Upper lobe of left lung (tissue), 6 donors: ENCODE measurements at regions not wholly inside any gene's neighbourhood (a gene's known extent, or its start where the extent isn't known, plus 50 kb on each side); places are given as distances from the start of the nearest gene placed in this dataset.

Experiments
- ATAC-seq, 2 donors: fragments of 200-7000 bp; cut with Tn5 transposase; one replicate each; pipeline ENCODE4 v1.9.1; 2022; ENCODE audit warnings: mild to moderate bottlenecking in 2 of 2, moderate library complexity in 2 of 2; ENCODE audit not compliant: low FRiP score in 2 of 2
- DNase-seq, 2 donors: peaks; one replicate each; pipeline ENCODE4 v3.0.0-alpha.2; 2019 to 2020
- H3K27ac ChIP-seq, 4 donors: fragments of 200-600 bp; sonication (generic); one replicate each; pipeline ENCODE4 v1.5.1; 2016 to 2019
- H3K27me3 ChIP-seq, 4 donors: fragments of 200-600 bp; sonication (generic); one replicate each; pipeline ENCODE4 v1.5.1; 2017 to 2019
- H3K36me3 ChIP-seq, 4 donors: fragments of 200-600 bp; sonication (generic); one replicate each; pipeline ENCODE4 v1.5.1; 2016 to 2019
- H3K4me1 ChIP-seq, 4 donors: fragments of 200-600 bp; sonication (generic); one replicate each; pipeline ENCODE4 v1.5.1; 2018 to 2019
- H3K4me3 ChIP-seq, 4 donors: fragments of 200-600 bp; sonication (generic); one replicate each; pipeline ENCODE4 v1.5.1; 2017 to 2019; ENCODE audit warnings: mild to moderate bottlenecking in 2 of 4, moderate library complexity in 1 of 4
- H3K9me3 ChIP-seq, 4 donors: fragments of 200-600 bp; sonication (generic); one replicate each; pipeline ENCODE4 v1.5.1; 2018 to 2019
- CTCF ChIP-seq, 6 experiments: fragments of 450-650 bp in 4 of 6; fragments of 200-600 bp in 2 of 6; sonication (generic) in 2 of 6; IDR thresholded peaks; one replicate each; pipeline ENCODE4 v1.5.1; 2016 to 2019; ENCODE audit warnings: antibody characterized with exemption in 6 of 6
- EP300 ChIP-seq, 4 donors: sonication (generic); formaldehyde crosslinking; IDR thresholded peaks; one replicate each; pipeline ENCODE4 v1.5.1; 2017; ENCODE audit warnings: antibody characterized with exemption in 4 of 4, control low read depth in 2 of 4
- POLR2A ChIP-seq, 4 donors: fragments of 450-650 bp; IDR thresholded peaks; one replicate each; pipeline ENCODE4 v1.5.1; 2016 to 2017; ENCODE audit warnings: antibody characterized with exemption in 4 of 4, mild to moderate bottlenecking in 2 of 4
- POLR2AphosphoS5 ChIP-seq, 2 donors: sonication (generic); formaldehyde crosslinking; IDR thresholded peaks; one replicate each; pipeline ENCODE4 v1.5.1; 2017; ENCODE audit warnings: antibody characterized with exemption in 2 of 2
- WGBS, 2 donors: methylation state at CpG; one replicate each; pipeline ENCODE4 v1.1.5; 2017 to 2018; 5-methylcytosine and 5-hydroxymethylcytosine counted together
- donor health status: DM: no; HTN: no; CAD: no; lungs with moderate emphysema.
- donor health status: DM: no; HTN: yes; CAD: no; lungs with severe emphysema.

DNA sequence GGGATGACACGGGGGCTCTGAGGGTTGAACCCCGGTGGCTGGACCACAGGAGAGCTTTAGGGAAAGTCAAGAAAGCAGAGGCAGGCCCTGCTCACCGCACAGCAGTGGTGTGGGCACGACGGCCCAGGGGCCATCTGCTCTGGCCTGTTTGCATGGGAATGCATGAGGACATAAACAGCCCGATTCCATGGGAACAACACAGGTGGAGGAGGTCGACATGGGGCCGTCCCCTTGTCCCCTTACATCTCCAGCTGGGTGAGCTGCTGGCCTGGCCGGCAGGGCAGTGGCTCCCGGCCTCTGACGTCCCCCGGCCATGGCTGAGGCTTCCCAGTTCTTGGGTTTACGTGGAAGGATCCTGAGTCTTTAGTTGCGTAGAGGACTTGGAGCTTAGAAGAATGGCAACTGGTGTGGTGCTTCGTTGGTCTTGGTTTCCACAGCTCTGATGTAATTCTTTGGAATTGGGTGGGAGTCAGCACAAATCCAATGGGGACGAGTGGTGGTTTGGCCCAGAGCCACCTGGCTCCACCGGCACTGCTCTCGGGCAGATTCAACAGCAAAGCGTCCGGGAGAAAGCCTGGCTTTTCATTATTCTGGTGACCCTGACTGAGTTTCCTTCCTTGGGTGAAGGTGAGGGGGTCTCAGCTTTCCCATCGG, 98.3 kb upstream of the HDAC4 start:
- peaks cover 10 to 47% (median 35%) of the 10 kb centered on the region in 4 donors for H3K4me1 ChIP-seq
- peak in 1 of 2 donors; percentile 69 for DNase-seq
- no peak overlapping the region for H3K4me3 ChIP-seq
- ATAC-seq = peak in 1 of 2 donors; percentile 76
- H3K9me3 ChIP-seq = no peaks in the 10 kb centered on the region
- peak overlapping the region in 1 of 4 donors; percentile 84 for H3K27ac ChIP-seq
- WGBS, 2 donors = 71 to 80% methylated on average over 18 to 21 of the region's 21 CpGs
- H3K27me3 ChIP-seq = no peaks in the 10 kb centered on the region
- H3K36me3 ChIP-seq = no peaks in the 10 kb centered on the region
- TF ChIP-seq EP300 (IDR thresholded peaks at IDR 0.05) (no peak), POLR2A (IDR thresholded peaks at IDR 0.05) (no peak), CTCF (IDR thresholded peaks at IDR 0.05) (no peak), POLR2AphosphoS5 (IDR thresholded peaks at IDR 0.05) (no peak)

DNA sequence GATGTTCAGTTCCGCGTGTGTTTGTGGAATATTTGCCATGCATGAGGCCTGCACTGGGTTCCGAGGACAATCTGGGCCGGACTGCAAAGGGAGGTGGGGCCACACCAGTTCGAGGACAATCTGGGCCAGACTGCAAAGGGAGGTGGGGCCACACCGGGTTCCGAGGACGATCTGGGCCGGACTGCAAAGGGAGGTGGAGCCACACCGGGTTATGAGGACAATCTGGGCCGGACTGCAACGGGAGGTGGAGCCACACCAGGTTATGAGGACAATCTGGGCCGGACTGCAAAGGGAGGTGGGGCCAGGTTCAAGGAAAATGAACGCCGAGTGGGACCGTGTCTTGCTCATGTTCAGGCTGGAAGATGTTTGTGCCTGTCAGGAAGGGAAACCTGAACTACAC, 97.8 kb upstream of the HDAC4 start:
- H3K4me3 ChIP-seq = no peak overlapping the region
- 80 to 82% methylated on average over 15 to 16 of the region's 16 CpGs for WGBS, 2 donors
- ATAC-seq = no peak

DNA sequence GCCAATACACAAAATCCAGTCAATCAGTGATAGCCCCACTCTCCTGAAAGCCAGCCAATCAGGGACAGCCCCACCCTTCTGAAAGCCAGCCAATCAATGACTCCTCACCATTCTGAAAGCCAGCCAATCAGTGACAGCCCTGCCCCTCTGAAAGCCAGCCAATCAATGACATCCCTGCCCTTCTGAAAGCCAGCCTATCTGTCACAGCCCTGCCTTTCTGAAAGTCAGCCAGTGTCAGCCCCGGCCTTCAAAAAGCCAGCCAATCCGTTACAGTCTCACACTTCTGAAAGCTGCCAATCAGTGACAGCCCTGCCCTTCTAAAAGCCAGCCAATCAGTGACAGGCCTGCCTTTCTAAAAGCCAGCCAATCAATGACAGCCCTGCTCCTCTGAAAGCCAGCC, 95.9 kb upstream of the HDAC4 start:
- Histone ChIP-seq H3K9me3 (no peaks in the 10 kb centered on the region), H3K27me3 (no peaks in the 10 kb centered on the region), H3K27ac (no peak overlapping the region), H3K36me3 (no peaks in the 10 kb centered on the region), H3K4me1 (peaks cover 10 to 37% (median 27%) of the 10 kb centered on the region in 4 donors), H3K4me3 (no peak overlapping the region)
- 97 to 100% methylated on average over 2 of the region's 2 CpGs for WGBS, 2 donors
- TF ChIP-seq CTCF (IDR thresholded peaks at IDR 0.05) = no peak
- TF ChIP-seq POLR2AphosphoS5 (IDR thresholded peaks at IDR 0.05) = no peak
- ATAC-seq (no peak), DNase-seq (no peak)

More for the DNA sequence above, 97.8 kb upstream of the HDAC4 start:
- H3K27ac ChIP-seq = no peak overlapping the region
- no peaks in the 10 kb centered on the region for H3K9me3 ChIP-seq
- H3K36me3 ChIP-seq = no peaks in the 10 kb centered on the region
- no peaks in the 10 kb centered on the region for H3K27me3 ChIP-seq
- peaks cover 10 to 47% (median 35%) of the 10 kb centered on the region in 4 donors for H3K4me1 ChIP-seq
- DNase-seq = peak in 1 of 2 donors; percentile 17
- no peak for TF ChIP-seq EP300 (IDR thresholded peaks at IDR 0.05)
- TF ChIP-seq POLR2A (IDR thresholded peaks at IDR 0.05) = no peak
- no peak for TF ChIP-seq CTCF (IDR thresholded peaks at IDR 0.05)
- TF ChIP-seq POLR2AphosphoS5 (IDR thresholded peaks at IDR 0.05) = no peak

GRCh38 chr2:239495791-239496233, 95.0 kb upstream of the HDAC4 start:
- peaks cover 10 to 32% (median 23%) of the 10 kb centered on the region in 4 donors for H3K4me1 ChIP-seq
- no peak for DNase-seq
- H3K9me3 ChIP-seq = no peaks in the 10 kb centered on the region
- ATAC-seq = no peak
- no peak overlapping the region for H3K4me3 ChIP-seq
- 44 to 52% methylated on average over 8 of the region's 8 CpGs for WGBS, 2 donors
- no peak overlapping the region for H3K27ac ChIP-seq
- no peaks in the 10 kb centered on the region for H3K27me3 ChIP-seq
- TF ChIP-seq EP300 (IDR thresholded peaks at IDR 0.05) (no peak), CTCF (IDR thresholded peaks at IDR 0.05) (no peak), POLR2AphosphoS5 (IDR thresholded peaks at IDR 0.05) (no peak), POLR2A (IDR thresholded peaks at IDR 0.05) (no peak)
- H3K36me3 ChIP-seq = no peaks in the 10 kb centered on the region

DNA sequence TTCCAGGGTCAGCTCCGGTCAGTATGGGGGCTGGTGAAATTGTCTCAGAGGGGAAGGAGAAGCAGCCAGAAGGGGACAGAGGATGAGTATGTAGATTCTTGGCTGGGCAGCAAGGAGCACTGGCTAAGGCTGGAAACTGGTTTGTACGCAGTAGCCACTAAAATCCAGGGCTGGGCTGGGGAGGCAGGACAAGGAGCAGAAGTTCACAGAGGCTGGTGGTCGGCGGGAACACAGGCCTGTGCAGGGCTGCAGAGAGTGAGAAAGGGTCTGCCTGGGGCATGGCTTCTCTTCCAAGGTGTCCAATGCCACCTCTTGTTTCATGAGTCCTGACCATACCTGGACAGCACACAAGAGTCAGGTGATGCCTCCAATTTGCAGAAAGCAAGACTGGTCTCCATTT, 94.4 kb upstream of the HDAC4 start:
- ATAC-seq = no peak
- Histone ChIP-seq H3K9me3 (no peaks in the 10 kb centered on the region), H3K4me1 (peaks cover 10 to 26% (median 17%) of the 10 kb centered on the region in 4 donors), H3K27ac (no peak overlapping the region), H3K27me3 (no peaks in the 10 kb centered on the region), H3K36me3 (no peaks in the 10 kb centered on the region), H3K4me3 (no peak overlapping the region)
- no peak for TF ChIP-seq POLR2A (IDR thresholded peaks at IDR 0.05)
- no peak for TF ChIP-seq CTCF (IDR thresholded peaks at IDR 0.05)
- no peak for TF ChIP-seq EP300 (IDR thresholded peaks at IDR 0.05)
- no peak for TF ChIP-seq POLR2AphosphoS5 (IDR thresholded peaks at IDR 0.05)
- 83 to 87% methylated on average over 4 of the region's 4 CpGs for WGBS, 2 donors
- no peak for DNase-seq
